Activated T-helper 2 cell treated with anti-CD3 and anti-CD28 coated beads, Interferon-gamma antibody, Interleukin-2, Interleukin-4, amounts not matched to agents 10 μg/mL and 5 μg/mL and 100 μg/mL, durations not matched to agents 14 hours and 24 hours and 36 hours (primary cell): ENCODE measurements at regions not wholly inside any gene's neighbourhood (a gene's known extent, or its start where the extent isn't known, plus 50 kb on each side); places are given as distances from the start of the nearest gene placed in this dataset.
"Not testable (repeated sequence)": the region's sequence is repeated elsewhere in the genome, so short reads cannot be mapped to it uniquely, and the experiment has no call there.

Experiments
- DNase-seq: peaks from one replicate; pipeline ENCODE4 v3.0.0; 2021; ENCODE audit warnings: low spot score
- H3K27ac Mint-ChIP-seq: one replicate; pipeline ENCODE4 v1.8.0; 2021; ENCODE audit warnings: mixed read lengths
- H3K27me3 Mint-ChIP-seq: one replicate; pipeline ENCODE4 v1.8.0; 2021; ENCODE audit warnings: low read depth, mixed read lengths
- H3K36me3 Mint-ChIP-seq: one replicate; pipeline ENCODE4 v1.8.0; 2021; ENCODE audit warnings: low read depth, mixed read lengths
- H3K4me1 Mint-ChIP-seq: one replicate; pipeline ENCODE4 v1.8.0; 2021; ENCODE audit warnings: low read depth, mixed read lengths
- H3K4me3 Mint-ChIP-seq: one replicate; pipeline ENCODE4 v1.8.0; 2021; ENCODE audit warnings: low read depth, mild to moderate bottlenecking, moderate library complexity, mixed read lengths
- H3K9me3 Mint-ChIP-seq: one replicate; pipeline ENCODE4 v1.8.0; 2021; ENCODE audit warnings: mixed read lengths
- intact Hi-C: fragments of 100-400 bp; cut with micrococcal nuclease; formaldehyde crosslinking; loops from one replicate; pipeline ENCODE4 v1.15.1; 2023

DNA sequence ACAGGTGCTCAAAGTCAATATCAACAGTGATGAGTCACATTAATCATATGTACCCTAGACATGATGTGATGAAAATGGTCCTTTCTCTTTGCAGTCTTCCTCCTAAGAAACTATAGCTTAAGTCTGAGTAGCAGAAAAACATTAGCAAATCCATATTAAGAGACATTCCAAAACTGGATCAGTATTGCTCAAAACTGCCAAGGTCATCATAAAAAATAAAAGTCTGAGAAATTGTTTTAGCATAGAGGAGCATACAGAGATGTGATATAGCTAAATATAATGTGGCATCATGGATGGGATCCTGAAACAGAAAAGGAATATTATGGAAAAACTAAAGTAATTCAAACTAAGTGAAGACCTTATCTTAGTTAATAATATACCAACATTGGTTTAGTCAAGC lies 1316.1 kb downstream of the SUCLG1 start:
- Mint-ChIP-seq H3K9me3 (peaks cover 17% of the 10 kb centered on the region), H3K36me3 (no peaks in the 10 kb centered on the region), H3K27ac (no peak overlapping the region), H3K4me1 (no peaks in the 10 kb centered on the region), H3K4me3 (no peak overlapping the region), H3K27me3 (no peaks in the 10 kb centered on the region)
- no peak for DNase-seq
- intact Hi-C loops = no loop called here

DNA sequence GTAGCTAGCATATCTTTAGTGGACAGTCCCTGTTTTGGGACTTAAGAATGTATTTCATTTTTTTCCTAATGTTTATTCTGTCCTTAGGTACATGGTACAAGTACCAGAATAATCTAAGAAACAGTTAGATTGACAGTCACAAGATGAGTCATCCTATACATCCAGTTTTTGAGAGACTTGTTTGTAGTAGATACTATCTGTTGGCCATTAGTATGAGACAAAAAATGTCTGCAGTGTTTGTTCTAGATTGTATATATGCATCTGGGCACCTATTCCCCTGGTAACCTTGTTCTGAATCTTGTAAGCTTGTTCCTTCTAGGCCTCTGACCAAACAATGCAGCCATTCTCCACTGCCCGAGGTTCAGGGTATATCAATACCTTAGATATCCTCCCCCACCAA lies 1343.5 kb downstream of the SUCLG1 start:
- Mint-ChIP-seq H3K27me3 (no peaks in the 10 kb centered on the region), H3K9me3 (peaks cover 31% of the 10 kb centered on the region), H3K4me1 (no peaks in the 10 kb centered on the region), H3K36me3 (no peaks in the 10 kb centered on the region), H3K4me3 (no peak overlapping the region), H3K27ac (no peak overlapping the region)
- intact Hi-C loops = no loop called here
- no peak for DNase-seq

DNA sequence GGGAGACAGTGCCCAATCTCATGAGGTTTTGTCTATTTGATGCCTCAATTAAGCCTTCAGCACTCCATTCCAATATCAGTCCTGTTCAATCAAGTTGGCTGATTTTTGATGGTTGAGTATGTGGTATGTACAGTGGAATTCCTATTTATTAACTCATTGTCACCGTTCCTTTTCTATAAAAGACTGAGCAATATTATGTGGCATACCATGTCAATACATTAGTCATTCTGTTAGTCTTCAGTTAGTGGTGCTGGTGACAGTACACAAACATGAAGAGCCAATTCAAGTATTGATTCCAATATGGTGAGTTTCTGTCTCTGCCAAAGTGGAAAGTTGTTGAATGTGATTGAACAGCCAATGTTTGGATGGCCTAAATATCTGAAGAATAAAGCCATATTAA lies 1343.9 kb downstream of the SUCLG1 start:
- no peaks in the 10 kb centered on the region for H3K36me3 Mint-ChIP-seq
- intact Hi-C loops = no loop called here
- H3K27me3 Mint-ChIP-seq = no peaks in the 10 kb centered on the region
- no peak overlapping the region for H3K27ac Mint-ChIP-seq
- DNase-seq = no peak
- H3K4me3 Mint-ChIP-seq = no peak overlapping the region
- peaks cover 30% of the 10 kb centered on the region for H3K9me3 Mint-ChIP-seq
- H3K4me1 Mint-ChIP-seq = no peaks in the 10 kb centered on the region

DNA sequence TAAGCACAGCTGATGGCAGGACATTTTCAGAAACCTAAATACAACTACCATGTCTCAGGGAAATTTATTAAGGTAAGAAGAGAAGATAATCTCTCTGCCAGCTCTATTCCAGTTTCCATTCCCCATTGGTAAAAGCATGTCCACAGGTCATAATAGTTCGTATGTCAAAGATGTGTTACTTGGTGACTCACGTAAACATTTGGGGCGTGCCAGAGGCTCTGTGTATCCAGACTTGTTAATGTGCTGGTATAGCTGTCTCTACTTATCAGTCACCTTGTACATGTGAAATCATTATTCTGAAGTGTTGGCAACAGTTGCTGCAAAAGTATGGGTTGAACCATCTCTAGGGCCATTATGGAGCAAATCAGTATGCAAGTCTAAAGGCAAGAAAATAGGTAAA lies 1345.1 kb downstream of the SUCLG1 start:
- Mint-ChIP-seq H3K9me3 (peaks cover 31% of the 10 kb centered on the region), H3K36me3 (no peaks in the 10 kb centered on the region), H3K4me3 (no peak overlapping the region), H3K4me1 (no peaks in the 10 kb centered on the region), H3K27me3 (no peaks in the 10 kb centered on the region), H3K27ac (no peak overlapping the region)
- intact Hi-C loops = no loop called here
- DNase-seq = no peak

DNA sequence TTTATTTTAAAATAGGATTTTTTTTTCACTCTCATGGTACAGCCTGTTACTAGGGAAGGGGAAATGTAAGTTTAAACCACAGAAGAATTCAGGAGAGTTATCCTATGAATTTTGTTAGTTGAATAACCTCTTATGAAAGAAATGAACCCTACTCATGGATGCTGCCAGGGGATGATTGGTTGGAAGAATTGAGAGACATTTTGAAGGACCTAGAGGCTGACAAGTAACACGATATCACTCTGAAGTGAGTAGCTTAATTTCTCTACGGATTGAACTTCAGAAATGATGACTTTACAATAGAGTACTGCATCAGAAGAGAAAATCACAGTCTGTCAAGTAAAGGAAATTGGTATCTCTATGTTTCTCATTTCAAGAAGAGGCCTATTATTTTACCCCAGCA lies 1346.2 kb downstream of the SUCLG1 start:
- H3K4me3 Mint-ChIP-seq = no peak overlapping the region
- no peaks in the 10 kb centered on the region for H3K4me1 Mint-ChIP-seq
- H3K27ac Mint-ChIP-seq = no peak overlapping the region
- peaks cover 31% of the 10 kb centered on the region for H3K9me3 Mint-ChIP-seq
- DNase-seq = no peak
- no peaks in the 10 kb centered on the region for H3K27me3 Mint-ChIP-seq
- intact Hi-C loops = no loop called here
- no peaks in the 10 kb centered on the region for H3K36me3 Mint-ChIP-seq

DNA sequence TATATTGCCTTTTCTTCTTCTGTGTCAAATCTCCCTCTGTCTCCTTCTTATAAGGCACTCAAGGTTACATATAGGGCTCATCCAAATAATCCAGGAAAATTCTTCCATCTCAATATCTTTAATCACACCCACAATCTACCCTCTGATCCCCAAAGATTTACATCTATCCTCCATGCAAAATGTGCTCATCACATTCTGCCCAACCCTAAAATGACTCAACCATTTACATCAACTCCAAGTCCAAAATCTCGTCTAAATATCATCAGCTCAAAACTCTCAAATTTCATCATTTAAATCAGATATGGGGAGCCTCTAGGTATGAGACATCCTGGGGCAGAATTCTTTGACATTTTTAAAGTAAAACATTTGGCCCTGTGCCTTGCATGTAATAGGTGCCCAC lies 1349.8 kb downstream of the SUCLG1 start:
- no peak for DNase-seq
- Mint-ChIP-seq H3K27ac (no peak overlapping the region), H3K36me3 (no peaks in the 10 kb centered on the region), H3K4me1 (no peaks in the 10 kb centered on the region), H3K27me3 (no peaks in the 10 kb centered on the region), H3K4me3 (no peak overlapping the region), H3K9me3 (peaks cover 34% of the 10 kb centered on the region)
- intact Hi-C loops = no loop called here

DNA sequence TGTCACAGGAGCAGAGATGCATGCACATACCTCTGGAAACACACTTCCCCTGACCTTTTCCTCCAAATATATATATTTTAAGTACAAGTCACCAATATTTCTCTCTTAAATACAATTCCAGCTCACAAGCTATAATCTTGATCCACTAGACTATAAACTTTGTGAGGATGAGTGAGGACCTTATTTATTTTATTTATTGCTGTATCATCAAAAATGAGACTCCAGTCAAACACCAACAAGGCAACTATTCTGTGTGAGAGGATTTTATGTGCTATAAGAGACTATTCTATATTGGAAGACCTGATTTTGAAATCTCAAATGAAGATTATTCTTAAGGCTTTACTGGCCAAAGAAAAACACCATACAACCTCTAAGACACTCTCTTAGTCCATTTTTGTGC lies 1352.2 kb downstream of the SUCLG1 start:
- H3K4me3 Mint-ChIP-seq = no peak overlapping the region
- no peaks in the 10 kb centered on the region for H3K27me3 Mint-ChIP-seq
- no peaks in the 10 kb centered on the region for H3K4me1 Mint-ChIP-seq
- intact Hi-C loops = no loop called here
- DNase-seq = no peak
- peaks cover 22% of the 10 kb centered on the region for H3K9me3 Mint-ChIP-seq
- H3K27ac Mint-ChIP-seq = no peak overlapping the region
- H3K36me3 Mint-ChIP-seq = no peaks in the 10 kb centered on the region

DNA sequence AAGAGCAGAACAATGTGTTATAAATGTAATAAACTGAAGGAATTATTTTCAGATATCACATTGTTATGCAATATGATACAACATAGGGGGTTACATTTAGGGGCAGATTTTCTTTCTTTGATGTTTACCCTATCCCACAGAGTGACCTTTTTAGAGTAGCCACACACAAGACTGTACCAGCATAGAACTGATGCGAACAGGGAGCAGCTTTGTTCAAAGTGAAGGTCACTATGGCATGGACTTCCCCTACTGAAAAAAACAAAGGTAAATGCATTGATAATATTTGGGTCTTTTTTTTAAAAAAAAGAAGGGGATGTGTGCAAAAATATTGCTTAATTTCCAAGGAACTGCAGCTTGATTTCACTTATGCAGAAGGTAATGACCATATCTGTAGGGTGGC lies 1354.9 kb downstream of the SUCLG1 start:
- Mint-ChIP-seq H3K27me3 (no peaks in the 10 kb centered on the region), H3K4me3 (no peak overlapping the region), H3K36me3 (no peaks in the 10 kb centered on the region), H3K9me3 (peaks cover 32% of the 10 kb centered on the region), H3K4me1 (no peaks in the 10 kb centered on the region), H3K27ac (no peak overlapping the region)
- intact Hi-C loops = no loop called here
- DNase-seq = no peak

DNA sequence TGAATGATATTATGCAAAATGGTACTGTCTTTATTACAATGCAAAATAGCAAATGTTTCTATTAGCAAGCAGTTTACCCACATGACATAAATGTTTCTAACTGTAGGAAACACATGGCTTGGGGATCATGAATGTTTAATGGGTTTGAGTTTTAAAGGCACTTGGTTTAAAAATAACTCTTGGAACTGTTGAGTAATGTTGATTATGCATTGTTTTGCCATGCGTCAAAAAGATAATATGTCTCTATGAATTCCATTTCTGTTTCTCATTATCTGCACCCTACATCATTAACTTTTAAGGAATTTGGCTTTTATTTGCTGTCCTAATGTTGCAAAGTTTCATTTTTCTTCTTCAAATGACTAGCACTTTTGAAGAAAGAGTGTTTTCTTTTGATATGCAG lies 1355.5 kb downstream of the SUCLG1 start:
- H3K36me3 Mint-ChIP-seq = no peaks in the 10 kb centered on the region
- intact Hi-C loops = no loop called here
- DNase-seq = no peak
- H3K4me1 Mint-ChIP-seq = no peaks in the 10 kb centered on the region
- H3K27ac Mint-ChIP-seq = no peak overlapping the region
- H3K4me3 Mint-ChIP-seq = no peak overlapping the region
- peaks cover 31% of the 10 kb centered on the region for H3K9me3 Mint-ChIP-seq
- H3K27me3 Mint-ChIP-seq = no peaks in the 10 kb centered on the region

DNA sequence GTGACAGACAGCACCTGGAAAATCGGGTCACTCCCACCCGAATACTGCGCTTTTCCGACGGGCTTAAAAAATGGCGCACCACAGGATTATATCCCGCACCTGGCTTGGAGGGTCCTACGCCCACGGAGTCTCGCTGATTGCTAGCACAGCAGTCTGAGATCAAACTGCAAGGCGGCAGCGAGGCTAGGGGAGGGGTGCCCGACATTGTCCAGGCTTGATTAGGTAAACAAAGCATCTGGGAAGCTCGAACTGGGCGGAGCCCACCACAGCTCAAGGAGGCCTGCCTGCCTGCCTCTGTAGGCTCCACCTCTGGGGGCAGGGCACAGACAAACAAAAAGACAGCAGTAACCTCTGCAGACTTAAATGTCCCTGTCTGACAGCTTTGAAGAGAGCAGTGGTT lies 1370.0 kb downstream of the SUCLG1 start:
- H3K4me1 Mint-ChIP-seq, H3K27ac Mint-ChIP-seq, DNase-seq, H3K27me3 Mint-ChIP-seq, H3K4me3 Mint-ChIP-seq, H3K36me3 Mint-ChIP-seq, intact Hi-C loops: not testable (repeated sequence)
- peaks cover 22% of the 10 kb centered on the region for H3K9me3 Mint-ChIP-seq

DNA sequence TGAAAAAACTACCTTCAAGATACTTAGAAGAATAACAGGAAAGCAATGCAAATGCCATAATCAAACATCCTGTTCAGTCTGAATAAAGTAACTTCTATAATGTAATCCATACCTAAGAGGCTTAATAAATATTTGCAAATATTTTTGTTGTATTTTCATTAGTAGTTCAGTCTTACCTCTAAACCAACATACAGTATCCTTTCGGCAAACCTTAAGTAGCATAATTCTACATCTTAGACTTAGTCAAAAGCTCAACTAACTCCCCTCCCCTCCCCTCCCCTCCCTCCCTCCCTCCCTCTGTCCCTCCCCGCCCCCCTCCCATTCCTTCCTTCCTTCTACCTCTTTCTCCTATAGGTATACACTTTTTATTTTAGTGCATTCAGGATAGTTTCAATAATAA lies 1373.2 kb downstream of the SUCLG1 start:
- DNase-seq = no peak
- H3K9me3 Mint-ChIP-seq = peaks cover 22% of the 10 kb centered on the region
- intact Hi-C loops = no loop called here
- H3K36me3 Mint-ChIP-seq = no peaks in the 10 kb centered on the region
- no peaks in the 10 kb centered on the region for H3K27me3 Mint-ChIP-seq
- no peak overlapping the region for H3K4me3 Mint-ChIP-seq
- no peak overlapping the region for H3K27ac Mint-ChIP-seq
- H3K4me1 Mint-ChIP-seq = no peaks in the 10 kb centered on the region

DNA sequence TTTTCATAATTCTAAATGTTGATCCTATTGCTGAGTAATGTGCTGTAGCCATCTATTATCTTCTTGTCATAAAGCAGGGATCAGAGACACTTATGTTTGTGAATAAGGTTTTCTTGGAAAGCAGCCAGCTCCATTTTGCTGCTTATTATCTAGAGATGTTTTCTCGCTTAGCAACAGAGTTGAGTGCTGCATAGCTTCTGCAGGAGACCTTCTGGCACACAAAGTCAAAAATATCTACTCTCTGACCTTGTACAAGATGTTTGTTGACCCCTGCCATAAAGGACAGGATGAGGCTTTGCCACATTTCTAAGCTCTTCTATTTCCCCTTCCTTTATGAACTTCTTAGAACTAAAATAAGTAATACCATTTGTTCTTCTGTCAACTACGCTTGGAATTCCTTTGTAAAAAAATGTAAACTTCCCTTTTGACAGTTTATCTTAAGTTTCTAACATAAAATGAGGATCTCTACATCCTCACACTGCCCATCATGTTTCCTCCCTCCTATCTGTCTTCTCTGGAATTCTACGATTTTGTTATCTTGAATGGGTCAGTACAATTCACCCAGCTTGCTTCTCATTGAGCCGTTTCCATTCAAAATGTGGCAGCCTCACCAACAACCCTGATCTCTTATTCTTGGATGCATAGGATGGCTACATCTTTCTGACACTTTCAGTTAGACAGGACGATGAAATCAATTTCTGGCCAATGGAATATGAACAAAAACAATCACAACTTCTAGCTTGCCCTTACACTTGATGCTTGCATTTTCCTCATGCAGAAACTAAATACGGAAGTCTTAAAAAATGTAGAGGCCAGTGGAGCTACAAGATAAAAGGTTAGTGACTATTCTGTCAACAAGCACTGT lies 1377.0 kb downstream of the SUCLG1 start:
- no peaks in the 10 kb centered on the region for H3K4me1 Mint-ChIP-seq
- no peak for DNase-seq
- intact Hi-C loops = no loop called here
- no peaks in the 10 kb centered on the region for H3K27me3 Mint-ChIP-seq
- H3K36me3 Mint-ChIP-seq = no peaks in the 10 kb centered on the region
- no peak overlapping the region for H3K27ac Mint-ChIP-seq
- no peak overlapping the region for H3K4me3 Mint-ChIP-seq
- peaks cover 18% of the 10 kb centered on the region for H3K9me3 Mint-ChIP-seq

DNA sequence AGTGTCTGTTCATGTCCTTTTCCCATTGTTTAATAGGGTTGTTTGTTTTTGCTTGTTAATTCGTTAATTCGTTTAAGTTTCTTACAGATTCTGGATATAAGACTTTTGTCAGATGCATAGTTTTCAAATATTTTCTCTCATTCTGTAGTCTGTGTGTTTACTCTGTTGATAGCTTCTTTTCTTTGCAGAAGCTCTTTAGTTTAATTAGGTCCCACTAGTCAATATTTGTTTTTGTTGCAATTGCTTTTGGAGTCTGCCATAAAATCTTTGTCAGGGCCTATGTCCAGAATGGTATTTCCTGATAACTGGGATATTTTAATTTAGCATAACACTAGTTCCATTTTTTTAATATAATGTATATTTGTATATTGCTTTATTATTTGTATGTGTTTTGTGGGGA lies 1380.1 kb downstream of the SUCLG1 start:
- intact Hi-C loops = no loop called here
- Mint-ChIP-seq H3K27ac (no peak overlapping the region), H3K27me3 (no peaks in the 10 kb centered on the region), H3K4me1 (no peaks in the 10 kb centered on the region), H3K36me3 (no peaks in the 10 kb centered on the region), H3K9me3 (peaks cover 10% of the 10 kb centered on the region), H3K4me3 (no peak overlapping the region)
- no peak for DNase-seq

DNA sequence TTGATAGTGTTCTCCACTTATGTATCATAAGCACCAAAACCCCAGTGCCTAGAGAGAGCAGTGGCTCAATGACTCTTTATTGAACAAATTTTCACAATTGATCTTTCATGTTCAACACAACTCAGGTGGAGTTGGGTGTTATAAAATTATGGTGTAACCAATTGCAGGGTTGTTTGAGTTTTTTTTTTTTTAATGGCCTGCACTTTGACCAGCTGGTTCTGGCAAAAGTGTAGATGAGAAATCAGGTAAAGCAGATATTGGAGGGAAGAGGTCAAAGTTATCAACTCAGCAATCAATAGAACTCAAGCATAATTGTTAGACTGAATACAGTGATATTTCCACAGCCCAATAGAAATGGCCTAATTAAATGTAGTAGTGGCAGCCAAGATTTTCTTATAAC lies 1386.3 kb downstream of the SUCLG1 start:
- Mint-ChIP-seq H3K27me3 (no peaks in the 10 kb centered on the region), H3K9me3 (peaks cover 18% of the 10 kb centered on the region), H3K27ac (no peak overlapping the region), H3K36me3 (no peaks in the 10 kb centered on the region), H3K4me1 (no peaks in the 10 kb centered on the region), H3K4me3 (no peak overlapping the region)
- intact Hi-C loops = no loop called here
- DNase-seq = no peak
